NOMO-1 (cell line): ENCODE measurements at regions not wholly inside any gene's neighbourhood (a gene's known extent, or its start where the extent isn't known, plus 50 kb on each side); places are given as distances from the start of the nearest gene placed in this dataset.
A peak's percentile ranks its signal among the peaks of the same experiment; 100 is the strongest.

Experiments used
- DNase-seq, 2 experiments: peaks; one replicate each; lab custom pipeline; 2025; ENCODE audit not compliant: unreplicated experiment in 2 of 2; lab: John Stamatoyannopoulos, UW

DNA sequence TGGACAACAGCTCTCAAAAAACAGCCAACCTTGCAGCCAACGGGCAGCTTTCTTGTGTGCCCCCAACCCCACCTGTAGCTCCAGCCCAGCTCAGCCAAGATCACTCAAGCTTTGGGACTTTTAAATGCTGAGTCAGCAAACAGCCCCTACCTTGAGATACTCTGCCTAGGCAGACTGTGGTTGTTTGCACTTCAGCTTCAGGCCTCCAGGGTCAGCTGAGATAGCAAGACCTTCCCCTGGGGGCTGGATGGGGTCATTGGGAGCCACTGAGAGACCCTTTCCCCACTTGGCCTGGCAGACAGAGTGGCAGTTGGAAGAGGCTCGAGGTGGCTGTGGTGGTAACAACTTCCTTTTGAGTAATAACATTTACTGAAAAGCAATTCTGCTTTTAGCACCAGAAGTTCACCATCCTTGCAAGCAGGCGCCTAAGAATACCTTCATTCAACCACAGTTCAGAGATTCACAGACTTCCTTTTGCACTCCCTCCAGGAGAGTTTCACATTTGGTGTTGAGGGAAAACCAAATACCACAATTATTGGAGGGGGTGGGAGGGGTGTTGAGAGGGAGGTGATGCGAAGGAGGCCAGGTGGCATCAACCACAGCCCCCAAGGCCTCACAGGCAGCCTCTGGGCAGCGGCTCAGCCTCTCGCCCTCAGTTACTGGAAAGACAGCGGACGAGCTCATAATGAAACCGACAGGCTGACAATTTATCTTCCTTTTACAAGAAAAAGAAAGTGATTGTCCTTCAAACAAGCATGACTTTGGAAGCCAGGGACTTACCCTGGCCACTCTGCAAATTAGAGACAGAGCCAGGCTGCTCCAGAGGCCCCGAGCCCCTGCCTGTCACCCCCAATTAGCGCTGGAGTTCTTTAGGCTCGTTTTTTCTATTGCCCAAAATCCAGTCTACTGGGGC is 148.1 kb downstream of the CEBPB start:
- DNase-seq = peak; percentile 91 to 95

DNA sequence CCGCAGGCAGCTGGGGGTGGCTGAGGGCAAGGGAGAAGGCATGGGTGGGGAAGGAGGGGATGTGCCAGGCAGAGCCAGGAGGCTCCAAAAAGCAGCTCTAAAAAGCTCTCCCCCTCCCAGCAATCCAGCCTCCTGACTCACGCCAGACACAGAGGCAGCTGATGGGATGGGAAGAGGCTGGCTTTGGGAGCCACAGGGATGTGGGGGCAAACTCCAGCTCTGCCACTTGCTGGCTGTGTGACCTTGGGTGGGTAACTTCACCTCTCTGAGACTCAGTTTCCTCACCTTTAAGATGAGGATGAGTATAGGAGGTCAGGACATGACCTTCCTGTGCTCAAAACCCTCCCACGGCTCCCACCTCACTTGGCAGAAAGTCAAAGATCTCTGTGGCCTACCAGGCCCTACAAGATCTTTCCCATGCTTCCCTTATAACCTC is 148.9 kb downstream of the CEBPB start:
- DNase-seq = no peak

- DNase-seq = no peak
These were observed 149.9 kb downstream of the CEBPB start for GRCh38 chr20:50340541-50340940.

- DNase-seq = no peak
These were observed 150.4 kb downstream of the CEBPB start for GRCh38 chr20:50341050-50341449.

- no peak for DNase-seq
These were observed 151.4 kb downstream of the CEBPB start for GRCh38 chr20:50341880-50342637.

GRCh38 chr20:50342638-50343102 is 152.0 kb downstream of the CEBPB start:
- no peak for DNase-seq

- no peak for DNase-seq
These were observed 152.5 kb downstream of the CEBPB start for GRCh38 chr20:50343125-50343489.

DNA sequence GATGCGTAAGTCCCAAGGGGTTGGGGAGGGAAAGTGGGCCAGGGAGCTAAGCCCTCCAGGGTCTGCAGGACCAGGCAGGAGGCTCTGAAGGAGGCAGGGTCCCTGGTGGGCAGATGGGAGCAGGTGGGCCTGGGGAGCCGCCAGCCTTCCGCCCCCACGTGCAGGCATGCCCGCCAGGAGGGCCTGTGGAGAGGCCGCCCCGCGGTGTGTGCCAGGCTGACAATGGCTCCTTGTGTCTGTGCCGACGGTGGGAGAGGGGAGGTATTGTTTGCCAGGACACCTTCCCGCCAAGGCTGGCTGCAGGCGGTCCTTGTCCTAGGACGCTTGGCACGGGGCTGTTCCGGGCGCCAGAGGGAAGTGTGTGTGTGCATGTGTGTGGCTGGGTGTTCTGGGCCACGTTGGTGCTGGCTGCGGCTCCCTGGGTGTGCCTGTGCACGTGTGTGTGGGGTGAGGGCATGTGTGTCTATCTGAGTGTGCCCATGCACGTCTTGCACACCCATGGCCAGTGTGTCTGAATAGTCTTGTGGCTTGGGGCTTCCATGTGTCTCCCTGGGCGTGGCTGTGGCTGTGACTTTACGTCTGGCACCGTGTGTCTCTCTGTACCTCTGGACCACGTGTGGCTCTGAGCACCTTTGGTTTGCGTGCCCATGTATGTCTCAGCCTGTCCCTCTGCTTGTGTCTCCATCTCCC is 153.0 kb downstream of the CEBPB start:
- no peak for DNase-seq

GRCh38 chr20:50344232-50345071 is 153.8 kb downstream of the CEBPB start:
- peak; percentile 30 to 35 for DNase-seq

- no peak for DNase-seq
These were observed 155.2 kb downstream of the CEBPB start for GRCh38 chr20:50345712-50346373.

- DNase-seq = peak; percentile 33 to 38
These were observed 156.0 kb downstream of the CEBPB start for GRCh38 chr20:50346374-50347283.

DNA sequence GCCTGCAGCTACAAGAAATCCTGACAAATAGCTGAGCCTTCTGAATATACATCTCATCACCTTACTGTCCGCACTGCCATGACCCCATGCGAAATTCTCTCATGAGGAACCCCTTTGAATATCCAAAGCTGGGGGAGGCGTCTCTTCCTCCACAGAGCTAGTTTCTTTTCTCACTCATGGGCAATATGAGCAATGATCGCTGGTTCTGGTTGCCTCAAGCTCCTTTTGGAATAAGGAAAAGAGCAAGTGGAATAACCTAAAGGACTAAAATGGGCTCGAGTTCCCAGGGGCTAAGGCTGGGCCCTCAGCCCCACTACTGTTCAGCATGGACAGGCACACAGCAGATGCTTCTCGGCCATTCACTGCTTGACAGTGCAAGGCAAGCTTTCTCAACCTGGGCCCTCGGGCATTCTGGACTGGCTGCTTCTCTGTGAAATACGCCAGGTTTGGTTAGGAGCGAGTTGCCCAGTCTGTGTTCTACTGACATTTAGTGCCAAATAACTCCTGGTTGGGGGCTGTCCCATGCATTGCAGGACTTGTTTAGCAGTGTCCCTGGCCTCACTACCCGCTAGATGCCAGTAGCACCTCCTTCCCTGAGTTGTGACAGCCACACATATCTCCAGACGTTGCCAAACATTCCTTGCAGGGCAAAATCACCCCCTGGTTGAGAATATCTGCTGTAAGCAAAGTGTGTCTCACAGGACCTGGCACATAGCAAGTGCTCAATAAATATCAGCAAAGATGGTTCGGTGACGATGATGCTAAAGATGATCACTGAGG is 156.8 kb downstream of the CEBPB start:
- DNase-seq = no peak

- peak; percentile 60 to 78 for DNase-seq
These were observed 157.5 kb downstream of the CEBPB start for GRCh38 chr20:50348096-50348495.

- no peak for DNase-seq
These were observed 159.5 kb upstream of the PTPN1 start for GRCh38 chr20:50350510-50351249.

DNA sequence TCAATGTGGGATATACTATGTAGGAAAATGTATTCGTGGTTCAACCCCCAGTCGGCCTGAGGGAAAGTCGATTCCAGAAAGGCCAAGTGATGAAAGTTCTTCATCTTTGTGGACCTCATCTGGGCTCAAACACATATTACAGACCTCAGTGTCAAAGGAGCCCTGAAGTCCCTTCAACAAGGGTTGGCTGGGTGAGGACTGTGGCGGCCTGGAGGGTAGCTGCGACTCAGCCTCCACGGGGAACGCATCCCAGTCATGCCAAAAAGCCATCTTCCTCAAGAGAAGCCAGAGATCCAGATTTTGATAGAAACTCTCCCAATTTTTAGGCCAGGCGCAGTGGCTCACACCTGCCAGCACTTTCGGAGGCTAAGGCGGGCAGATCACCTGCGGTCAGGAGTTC is 158.6 kb upstream of the PTPN1 start:
- DNase-seq = no peak

DNA sequence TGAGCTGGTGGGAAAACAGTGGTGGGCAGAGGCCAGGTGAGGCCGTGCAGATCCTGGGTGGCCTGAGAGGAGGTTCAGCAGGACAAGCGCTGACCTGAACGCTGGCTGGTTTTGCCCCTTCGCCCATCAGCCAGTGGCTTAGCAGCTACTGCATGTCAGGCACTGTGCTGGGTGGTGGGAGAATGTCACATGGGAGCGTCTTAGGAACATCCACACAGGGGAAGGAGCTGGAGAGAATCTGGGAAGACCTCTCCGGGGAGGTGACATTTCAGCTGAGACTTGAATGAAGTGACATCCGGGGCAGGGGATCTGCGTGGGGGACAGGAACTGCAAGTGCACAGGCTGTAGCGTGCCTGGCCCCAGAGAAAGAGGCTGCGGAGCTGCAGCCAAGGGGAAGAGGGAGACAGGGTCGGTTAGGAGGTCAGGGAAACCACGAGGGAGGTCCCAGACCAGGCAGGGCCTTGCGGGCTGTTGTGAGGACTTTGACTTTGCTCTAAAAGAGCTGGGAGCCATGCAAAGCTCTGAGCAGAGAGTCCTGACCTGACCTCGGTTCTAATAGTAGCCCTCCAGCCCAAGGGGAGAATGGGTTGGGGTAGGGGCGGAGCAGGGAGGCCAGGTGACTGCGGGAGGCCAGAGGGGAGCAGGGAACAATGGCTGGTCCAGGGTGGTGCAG is 156.8 kb upstream of the PTPN1 start:
- peak; percentile 49 to 52 for DNase-seq
